Liver (tissue), 8 donors: ENCODE measurements at regions not wholly inside any gene's neighbourhood (a gene's known extent, or its start where the extent isn't known, plus 50 kb on each side); places are given as distances from the start of the nearest gene placed in this dataset.

Experiments
- DNase-seq: peaks from one replicate; pipeline ENCODE4 v3.0.0-alpha.2; 2017; ENCODE audit warnings: low spot score
- H3K27ac ChIP-seq, 2 donors: one replicate each; pipeline ENCODE4 v1.7.0; 2013; ENCODE audit warnings: inconsistent platforms in 2 of 2, low read length in 2 of 2, control low read depth in 1 of 2, low read depth in 1 of 2, mild to moderate bottlenecking in 1 of 2
- H3K27me3 ChIP-seq, 4 donors: one replicate each; pipeline versions ENCODE4 v1.6.1 to v1.7.0; 2013; ENCODE audit warnings: low read length in 3 of 4, inconsistent platforms in 1 of 4, mild to moderate bottlenecking in 1 of 4, moderate library complexity in 1 of 4; ENCODE audit not compliant: control insufficient read depth in 4 of 4, insufficient read depth in 4 of 4
- H3K36me3 ChIP-seq, 4 donors: one replicate each; pipeline versions ENCODE4 v1.6.1 to v1.7.0; 2013; ENCODE audit warnings: low read length in 3 of 4, mild to moderate bottlenecking in 3 of 4, low read depth in 1 of 4, moderate library complexity in 1 of 4; ENCODE audit not compliant: control insufficient read depth in 4 of 4, insufficient read depth in 3 of 4
- H3K4me1 ChIP-seq, 4 donors: one replicate each; pipeline versions ENCODE4 v1.6.1 to v1.7.0; 2013; ENCODE audit warnings: low read length in 3 of 4, mild to moderate bottlenecking in 3 of 4, moderate library complexity in 1 of 4; ENCODE audit not compliant: control insufficient read depth in 4 of 4, insufficient read depth in 4 of 4
- H3K4me3 ChIP-seq, 3 donors: one replicate each; pipeline versions ENCODE4 v1.6.1 to v1.7.0; 2013; ENCODE audit warnings: low read length in 3 of 3, control low read depth in 1 of 3, low read depth in 1 of 3, mild to moderate bottlenecking in 1 of 3
- H3K9ac ChIP-seq, 2 donors: one replicate each; pipeline ENCODE4 v1.7.0; 2013; ENCODE audit warnings: low read length in 2 of 2, mild to moderate bottlenecking in 2 of 2, moderate library complexity in 2 of 2, control low read depth in 1 of 2, low read depth in 1 of 2
- H3K9me3 ChIP-seq, 4 donors: one replicate each; pipeline versions ENCODE4 v1.6.1 to v1.7.0; 2013; ENCODE audit warnings: low read length in 3 of 4; ENCODE audit not compliant: control insufficient read depth in 4 of 4
- CTCF ChIP-seq: fragments of 150-350 bp; IDR thresholded peaks from 2 replicates; pipeline ENCODE4 v1.5.1; 2017; ENCODE audit warnings: improper control_type of control experiment, low read depth, low read length; ENCODE audit not compliant: missing input control
- FOXA1 ChIP-seq: IDR thresholded peaks from 2 replicates; pipeline ENCODE4 v1.6.1; 2016; ENCODE audit warnings: antibody characterized with exemption
- FOXA2 ChIP-seq: IDR thresholded peaks from 2 replicates; pipeline ENCODE4 v1.6.1; 2016; ENCODE audit warnings: antibody characterized with exemption
- HNF4A ChIP-seq, 2 donors: conservative IDR thresholded peaks; 2 replicates each; pipeline ENCODE4 v1.6.1; 2016; ENCODE audit warnings: antibody characterized with exemption in 2 of 2, mild to moderate bottlenecking in 2 of 2
- JUND ChIP-seq, 2 donors: IDR thresholded peaks; 2 replicates each; pipeline ENCODE4 v1.6.1; 2016; ENCODE audit warnings: antibody characterized with exemption in 2 of 2
- NR2F2 ChIP-seq: IDR thresholded peaks from 2 replicates; pipeline ENCODE4 v1.6.1; 2016; ENCODE audit warnings: antibody characterized with exemption
- RAD21 ChIP-seq, 2 donors: IDR thresholded peaks; 2 replicates each; pipeline ENCODE4 v1.6.1; 2016; ENCODE audit warnings: antibody characterized with exemption in 2 of 2, mild to moderate bottlenecking in 2 of 2
- RXRA ChIP-seq, 2 donors: IDR thresholded peaks; 2 replicates each; pipeline ENCODE4 v1.6.1; 2017 to 2018; ENCODE audit warnings: antibody characterized with exemption in 2 of 2, mild to moderate bottlenecking in 1 of 2
- SP1 ChIP-seq: IDR thresholded peaks from 2 replicates; pipeline ENCODE4 v1.6.1; 2018; ENCODE audit warnings: antibody characterized with exemption, mild to moderate bottlenecking
- YY1 ChIP-seq: IDR thresholded peaks from 2 replicates; pipeline ENCODE4 v1.6.1; 2016; ENCODE audit warnings: antibody characterized with exemption, mild to moderate bottlenecking
- WGBS: extraction: QIAGEN DNeasy Blood & Tissue Kit; methylation state at CpG from one replicate; pipeline ENCODE4 v1.1.7; 2013; 5-methylcytosine and 5-hydroxymethylcytosine counted together
- TF ChIP-seq, protein P1 (sequence below): IDR thresholded peaks from 2 replicates; pipeline ENCODE4 v1.6.1; 2016; ENCODE audit warnings: antibody characterized with exemption
- TF ChIP-seq, protein P2 (sequence below): IDR thresholded peaks from 2 replicates; pipeline ENCODE4 v1.6.1; 2016; ENCODE audit warnings: antibody characterized with exemption
- donor health status: healthy.
- donor health status: healthy.
- donor health status: healthy.
- donor health status: healthy.
- donor health status: healthy.

- Histone ChIP-seq H3K9ac (no peak overlapping the region), H3K9me3 (no peaks in the 10 kb centered on the region), H3K36me3 (no peaks in the 10 kb centered on the region), H3K27me3 (no peaks in the 10 kb centered on the region), H3K27ac (no peak overlapping the region), H3K4me3 (no peak overlapping the region), H3K4me1 (no peaks in the 10 kb centered on the region)
- TF ChIP-seq, protein P1, sequence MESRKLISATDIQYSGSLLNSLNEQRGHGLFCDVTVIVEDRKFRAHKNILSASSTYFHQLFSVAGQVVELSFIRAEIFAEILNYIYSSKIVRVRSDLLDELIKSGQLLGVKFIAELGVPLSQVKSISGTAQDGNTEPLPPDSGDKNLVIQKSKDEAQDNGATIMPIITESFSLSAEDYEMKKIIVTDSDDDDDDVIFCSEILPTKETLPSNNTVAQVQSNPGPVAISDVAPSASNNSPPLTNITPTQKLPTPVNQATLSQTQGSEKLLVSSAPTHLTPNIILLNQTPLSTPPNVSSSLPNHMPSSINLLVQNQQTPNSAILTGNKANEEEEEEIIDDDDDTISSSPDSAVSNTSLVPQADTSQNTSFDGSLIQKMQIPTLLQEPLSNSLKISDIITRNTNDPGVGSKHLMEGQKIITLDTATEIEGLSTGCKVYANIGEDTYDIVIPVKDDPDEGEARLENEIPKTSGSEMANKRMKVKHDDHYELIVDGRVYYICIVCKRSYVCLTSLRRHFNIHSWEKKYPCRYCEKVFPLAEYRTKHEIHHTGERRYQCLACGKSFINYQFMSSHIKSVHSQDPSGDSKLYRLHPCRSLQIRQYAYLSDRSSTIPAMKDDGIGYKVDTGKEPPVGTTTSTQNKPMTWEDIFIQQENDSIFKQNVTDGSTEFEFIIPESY, result no peak
- TF ChIP-seq RXRA (IDR thresholded peaks at IDR 0.05) (no peak), RAD21 (IDR thresholded peaks at IDR 0.05) (no peak), FOXA2 (no peak), NR2F2 (no peak), SP1 (no peak), JUND (IDR thresholded peaks at IDR 0.05) (no peak), HNF4A (conservative IDR thresholded peaks at IDR 0.05) (no peak)
- TF ChIP-seq, protein P2, sequence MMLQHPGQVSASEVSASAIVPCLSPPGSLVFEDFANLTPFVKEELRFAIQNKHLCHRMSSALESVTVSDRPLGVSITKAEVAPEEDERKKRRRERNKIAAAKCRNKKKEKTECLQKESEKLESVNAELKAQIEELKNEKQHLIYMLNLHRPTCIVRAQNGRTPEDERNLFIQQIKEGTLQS, result no peak
- WGBS, result 43% methylated on average over 1 of the region's 1 CpG
- no peak for DNase-seq
These were observed 634.4 kb upstream of the C9orf72 start for GRCh38 chr9:28207657-28208056.

- no peaks in the 10 kb centered on the region for H3K36me3 ChIP-seq
- no peak overlapping the region for H3K27ac ChIP-seq
- H3K27me3 ChIP-seq, result no peaks in the 10 kb centered on the region
- whole genome bisulfite sequencing, result 82% methylated on average over 3 of the region's 3 CpGs
- no peaks in the 10 kb centered on the region for H3K4me1 ChIP-seq
- DNase-seq, result no peak
- TF ChIP-seq YY1 (no peak), NR2F2 (no peak), RXRA (IDR thresholded peaks at IDR 0.05) (no peak), FOXA1 (no peak)
- H3K4me3 ChIP-seq, result no peak overlapping the region
- no peak overlapping the region for H3K9ac ChIP-seq
- no peaks in the 10 kb centered on the region for H3K9me3 ChIP-seq
These were observed 635.8 kb upstream of the C9orf72 start for GRCh38 chr9:28209130-28209529.

- Histone ChIP-seq H3K4me1 (no peaks in the 10 kb centered on the region), H3K9me3 (no peaks in the 10 kb centered on the region), H3K27ac (no peak overlapping the region), H3K4me3 (no peak overlapping the region), H3K9ac (no peak overlapping the region), H3K27me3 (no peaks in the 10 kb centered on the region), H3K36me3 (no peaks in the 10 kb centered on the region)
- no peak for DNase-seq
- no peak for TF ChIP-seq NR2F2
- TF ChIP-seq RXRA (IDR thresholded peaks at IDR 0.05), result peak in 1 of 2 donors; percentile 18
- TF ChIP-seq JUND (IDR thresholded peaks at IDR 0.05), result peak; percentile 61 to 68
- no peak for TF ChIP-seq CTCF
- no peak for TF ChIP-seq FOXA1
These were observed 639.7 kb upstream of the C9orf72 start for GRCh38 chr9:28212979-28213378.
